ENCODE measurements at regions not wholly inside any gene's neighbourhood (a gene's known extent, or its start where the extent isn't known, plus 50 kb on each side); places are given as distances from the start of the nearest gene placed in this dataset.

- no peak overlapping the region for H3K4me2 ChIP-seq (ENCODE audit: low read length)
- H3K9me3 ChIP-seq (ENCODE audit: control insufficient read depth in 1 of 2, insufficient read depth in 1 of 2, low read depth in 1 of 2, low read length in 2 of 2): peaks cover 6 to 11% of the 10 kb centered on the region in 2 experiments; a peak in 2 of 4 replicates
- no peaks in the 10 kb centered on the region for H4K20me1 ChIP-seq (ENCODE audit: insufficient read depth)
- ATAC-seq (no peak), DNase-seq (ENCODE audit: low read depth, low spot score) (no peak)
- no peak overlapping the region for H3K27ac ChIP-seq (ENCODE audit: low read depth, low read length)
- TF ChIP-seq CBX3 (IDR thresholded peaks at IDR 0.05; ENCODE audit: low read depth): no peak
- TF ChIP-seq ZNF274 (IDR thresholded peaks at IDR 0.05; ENCODE audit: low read depth, low read length): no peak
- TF ChIP-seq JUND (IDR thresholded peaks at IDR 0.05): no peak
- TF ChIP-seq ZBTB33 (IDR thresholded peaks at IDR 0.05; ENCODE audit: extremely low read depth, insufficient replicate concordance, low read length): no peak
- no peak for TF ChIP-seq POLR2A (IDR thresholded peaks at IDR 0.05; ENCODE audit: borderline replicate concordance, extremely low read depth, insufficient read depth, insufficient read length)
- TF ChIP-seq MAX (IDR thresholded peaks at IDR 0.05): no peak
- TF ChIP-seq CEBPB (IDR thresholded peaks at IDR 0.05; ENCODE audit: low read depth): no peak
- TF ChIP-seq SP1 (IDR thresholded peaks at IDR 0.05; ENCODE audit: low read depth): no peak
- TF ChIP-seq CTCF (IDR thresholded peaks at IDR 0.05 in 2 of 3, conservative IDR thresholded peaks at IDR 0.05 in 1 of 3; ENCODE audit: borderline replicate concordance in 1 of 3, insufficient read depth in 1 of 3, low read depth in 2 of 3, low read length in 2 of 3): no peak
- TF ChIP-seq ATF3 (IDR thresholded peaks at IDR 0.05): no peak
- no peak for TF ChIP-seq ELF1 (IDR thresholded peaks at IDR 0.05; ENCODE audit: borderline replicate concordance, low read depth)
- no peak for TF ChIP-seq REST (IDR thresholded peaks at IDR 0.05; ENCODE audit: low read depth)
- no peak for TF ChIP-seq EZH2phosphoT487 (IDR thresholded peaks at IDR 0.05; ENCODE audit: borderline replicate concordance)
- no peak for TF ChIP-seq POLR2AphosphoS5 (IDR thresholded peaks at IDR 0.05; ENCODE audit: low read depth, low read length)
- no peak for TF ChIP-seq EGR1 (IDR thresholded peaks at IDR 0.05; ENCODE audit: low read depth)
- intact Hi-C loops (cut with micrococcal nuclease): no loop called here
- no peak overlapping the region for H2AFZ ChIP-seq (ENCODE audit: low read depth, low read length, poor library complexity, severe bottlenecking)
- H3K36me3 ChIP-seq (ENCODE audit: control insufficient read depth in 1 of 2, insufficient read depth in 2 of 2, low read length in 2 of 2): no peaks in the 10 kb centered on the region
- H3K79me2 ChIP-seq (ENCODE audit: insufficient read depth, low read length): no peaks in the 10 kb centered on the region
- H3K27me3 ChIP-seq (ENCODE audit: insufficient read depth, low read length): no peaks in the 10 kb centered on the region
- CTCF ChIA-PET: no interaction called here
- no peaks in the 10 kb centered on the region for H3K9me2 ChIP-seq (ENCODE audit: insufficient read depth)
- RAD21 ChIA-PET (ENCODE audit: low non-redundant PET in 1 of 2, low total read pairs in 2 of 2, uncharacterized antibody in 2 of 2, unreplicated experiment in 2 of 2): no interaction called here
- H3K4me1 ChIP-seq (ENCODE audit: control insufficient read depth in 1 of 2, insufficient read depth in 2 of 2, low read length in 2 of 2): no peaks in the 10 kb centered on the region
- H3K9ac ChIP-seq (ENCODE audit: low read length): no peak overlapping the region
- POLR2A ChIA-PET: no interaction called here
- no TSS peak for BruUV-seq (replicated peaks)
- H3K4me3 ChIP-seq (replicated peaks in 1 of 2; ENCODE audit: low read depth in 1 of 2, low read length in 2 of 2): no peak overlapping the region
Observed at GRCh38 chr2:76312236-76312635, 601.5 kb upstream of the GCFC2 start.
